Suprapubic skin (tissue), 4 donors: ENCODE measurements at regions not wholly inside any gene's neighbourhood (a gene's known extent, or its start where the extent isn't known, plus 50 kb on each side); places are given as distances from the start of the nearest gene placed in this dataset.

Experiments used
- DNase-seq, 2 donors: peaks; one replicate each; pipeline ENCODE4 v3.0.0-alpha.2; 2019; ENCODE audit warnings: low spot score in 2 of 2
- H3K27ac ChIP-seq: fragments of 200-600 bp; sonication (generic); one replicate; pipeline ENCODE4 v1.5.1; 2019
- H3K27me3 ChIP-seq: fragments of 200-600 bp; sonication (generic); one replicate; pipeline ENCODE4 v1.5.1; 2019
- H3K36me3 ChIP-seq: fragments of 200-600 bp; sonication (generic); one replicate; pipeline ENCODE4 v1.5.1; 2019
- H3K4me1 ChIP-seq: fragments of 200-600 bp; sonication (generic); one replicate; pipeline ENCODE4 v1.5.1; 2019
- H3K4me3 ChIP-seq: fragments of 200-600 bp; sonication (generic); one replicate; pipeline ENCODE4 v1.5.1; 2019; ENCODE audit warnings: mild to moderate bottlenecking
- H3K9me3 ChIP-seq: fragments of 200-600 bp; sonication (generic); one replicate; pipeline ENCODE4 v1.5.1; 2019
- EP300 ChIP-seq: sonication (generic); formaldehyde crosslinking; IDR thresholded peaks from one replicate; pipeline ENCODE4 v1.6.1; 2017; ENCODE audit warnings: antibody characterized with exemption
- POLR2A ChIP-seq, 2 donors: fragments of 450-650 bp; IDR thresholded peaks; one replicate each; pipeline ENCODE4 v1.6.1; 2017; ENCODE audit warnings: antibody characterized with exemption in 2 of 2, mild to moderate bottlenecking in 2 of 2, moderate library complexity in 2 of 2
- POLR2AphosphoS5 ChIP-seq, 3 donors: sonication (generic); formaldehyde crosslinking; IDR thresholded peaks; one replicate each; pipeline ENCODE4 v1.6.1; 2017; ENCODE audit warnings: antibody characterized with exemption in 3 of 3
- WGBS: methylation state at CpG from one replicate; pipeline ENCODE4 v1.1.5; 2018; 5-methylcytosine and 5-hydroxymethylcytosine counted together
- TF ChIP-seq, protein P1 (sequence below), 2 donors: fragments of 200-600 bp in 1 of 2; fragments of 450-650 bp in 1 of 2; sonication (generic) in 1 of 2; IDR thresholded peaks; one replicate each; pipeline ENCODE4 v1.5.1; 2016 to 2019; ENCODE audit warnings: antibody characterized with exemption in 2 of 2, mild to moderate bottlenecking in 1 of 2, moderate library complexity in 1 of 2

DNA sequence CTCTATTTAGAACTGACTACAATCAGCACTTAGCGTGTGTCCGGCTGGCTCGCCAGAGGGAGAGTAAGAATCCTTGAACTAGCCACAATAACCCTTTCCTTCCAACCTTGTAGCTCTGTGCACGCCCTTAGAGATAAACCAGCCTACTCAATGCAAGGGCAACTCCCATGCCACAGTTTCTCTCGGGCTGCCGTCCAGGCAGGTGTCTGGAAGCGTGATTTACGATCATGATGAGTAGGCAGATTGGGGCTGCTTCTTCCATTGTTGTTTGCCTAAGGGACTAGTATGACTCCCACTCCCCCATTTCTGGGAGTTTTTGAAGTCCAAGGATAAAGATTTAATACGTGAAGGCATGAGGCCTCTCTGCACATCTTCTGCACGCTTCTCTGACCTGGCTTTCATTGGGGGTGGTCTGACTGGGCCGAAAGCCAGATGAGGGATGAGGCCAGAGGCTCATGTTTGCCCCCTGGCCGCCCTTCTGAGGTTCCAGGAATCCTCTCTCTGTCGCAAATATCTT is 134.0 kb upstream of the MYO10 start:
- Histone ChIP-seq H3K4me1 (peaks cover 13% of the 10 kb centered on the region), H3K4me3 (no peak overlapping the region), H3K27ac (no peak overlapping the region), H3K27me3 (no peaks in the 10 kb centered on the region), H3K36me3 (no peaks in the 10 kb centered on the region), H3K9me3 (no peaks in the 10 kb centered on the region)
- TF ChIP-seq EP300 (no peak), POLR2AphosphoS5 (IDR thresholded peaks at IDR 0.05) (no peak), POLR2A (IDR thresholded peaks at IDR 0.05) (no peak)
- TF ChIP-seq, protein P1, sequence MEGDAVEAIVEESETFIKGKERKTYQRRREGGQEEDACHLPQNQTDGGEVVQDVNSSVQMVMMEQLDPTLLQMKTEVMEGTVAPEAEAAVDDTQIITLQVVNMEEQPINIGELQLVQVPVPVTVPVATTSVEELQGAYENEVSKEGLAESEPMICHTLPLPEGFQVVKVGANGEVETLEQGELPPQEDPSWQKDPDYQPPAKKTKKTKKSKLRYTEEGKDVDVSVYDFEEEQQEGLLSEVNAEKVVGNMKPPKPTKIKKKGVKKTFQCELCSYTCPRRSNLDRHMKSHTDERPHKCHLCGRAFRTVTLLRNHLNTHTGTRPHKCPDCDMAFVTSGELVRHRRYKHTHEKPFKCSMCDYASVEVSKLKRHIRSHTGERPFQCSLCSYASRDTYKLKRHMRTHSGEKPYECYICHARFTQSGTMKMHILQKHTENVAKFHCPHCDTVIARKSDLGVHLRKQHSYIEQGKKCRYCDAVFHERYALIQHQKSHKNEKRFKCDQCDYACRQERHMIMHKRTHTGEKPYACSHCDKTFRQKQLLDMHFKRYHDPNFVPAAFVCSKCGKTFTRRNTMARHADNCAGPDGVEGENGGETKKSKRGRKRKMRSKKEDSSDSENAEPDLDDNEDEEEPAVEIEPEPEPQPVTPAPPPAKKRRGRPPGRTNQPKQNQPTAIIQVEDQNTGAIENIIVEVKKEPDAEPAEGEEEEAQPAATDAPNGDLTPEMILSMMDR (IDR thresholded peaks at IDR 0.05) = no peak
- no peak for DNase-seq
- WGBS = 49% methylated on average over 13 of the region's 13 CpGs

- Histone ChIP-seq H3K4me1 (peaks cover 13% of the 10 kb centered on the region), H3K9me3 (no peaks in the 10 kb centered on the region), H3K27ac (no peak overlapping the region), H3K4me3 (no peak overlapping the region), H3K27me3 (no peaks in the 10 kb centered on the region), H3K36me3 (no peaks in the 10 kb centered on the region)
- DNase-seq = no peak
- no peak for TF ChIP-seq POLR2A (IDR thresholded peaks at IDR 0.05)
- TF ChIP-seq, protein P1 (IDR thresholded peaks at IDR 0.05) = no peak
- no peak for TF ChIP-seq POLR2AphosphoS5 (IDR thresholded peaks at IDR 0.05)
- no peak for TF ChIP-seq EP300
- WGBS = 33% methylated on average over 6 of the region's 6 CpGs
These were observed 134.6 kb upstream of the MYO10 start for GRCh38 chr5:17070647-17071046.

DNA sequence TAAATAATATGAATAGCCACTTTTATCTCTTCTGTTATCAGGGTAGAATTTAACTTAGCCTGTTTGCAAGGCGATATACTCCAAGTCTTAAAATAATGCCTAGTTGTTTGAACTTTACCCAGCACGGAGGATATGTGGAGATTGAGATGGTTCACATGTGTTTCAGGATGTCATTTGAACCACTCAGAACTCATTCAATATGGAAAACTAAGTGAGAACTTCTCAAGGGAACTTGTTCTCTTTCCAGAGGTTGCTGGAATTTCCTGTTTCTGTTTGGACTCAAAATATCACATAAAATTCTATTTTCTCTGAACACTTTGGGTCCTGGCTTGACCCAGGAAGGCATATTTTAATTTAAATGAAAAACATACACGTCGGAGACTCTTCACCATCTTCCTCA is 139.1 kb upstream of the MYO10 start:
- no peaks in the 10 kb centered on the region for H3K36me3 ChIP-seq
- no peaks in the 10 kb centered on the region for H3K9me3 ChIP-seq
- TF ChIP-seq POLR2AphosphoS5 (IDR thresholded peaks at IDR 0.05) (no peak), EP300 (no peak), POLR2A (IDR thresholded peaks at IDR 0.05) (no peak)
- TF ChIP-seq, protein P1 (IDR thresholded peaks at IDR 0.05) = no peak
- no peak overlapping the region for H3K27ac ChIP-seq
- peaks cover 19% of the 10 kb centered on the region for H3K4me1 ChIP-seq
- H3K27me3 ChIP-seq = no peaks in the 10 kb centered on the region
- 64% methylated on average over 4 of the region's 4 CpGs for WGBS
- no peak overlapping the region for H3K4me3 ChIP-seq
- DNase-seq = no peak

GRCh38 chr5:17076272-17076671 is 140.2 kb upstream of the MYO10 start:
- WGBS = 77% methylated on average over 2 of the region's 2 CpGs
- TF ChIP-seq EP300 = no peak
- TF ChIP-seq, protein P1 (IDR thresholded peaks at IDR 0.05) = no peak
- TF ChIP-seq POLR2A (IDR thresholded peaks at IDR 0.05) = no peak
- no peak for TF ChIP-seq POLR2AphosphoS5 (IDR thresholded peaks at IDR 0.05)
- H3K27me3 ChIP-seq = no peaks in the 10 kb centered on the region
- no peak overlapping the region for H3K27ac ChIP-seq
- H3K9me3 ChIP-seq = no peaks in the 10 kb centered on the region
- no peak for DNase-seq
- H3K4me3 ChIP-seq = no peak overlapping the region
- H3K4me1 ChIP-seq = peaks cover 11% of the 10 kb centered on the region
- H3K36me3 ChIP-seq = no peaks in the 10 kb centered on the region

- Histone ChIP-seq H3K27me3 (no peaks in the 10 kb centered on the region), H3K4me1 (peaks cover 11% of the 10 kb centered on the region), H3K36me3 (no peaks in the 10 kb centered on the region), H3K9me3 (no peaks in the 10 kb centered on the region), H3K27ac (peak overlapping the region; percentile 24), H3K4me3 (no peak overlapping the region)
- WGBS = 48% methylated on average over 11 of the region's 11 CpGs
- DNase-seq = no peak
- TF ChIP-seq EP300 (no peak), POLR2AphosphoS5 (IDR thresholded peaks at IDR 0.05) (no peak), POLR2A (IDR thresholded peaks at IDR 0.05) (no peak)
- TF ChIP-seq, protein P1 (IDR thresholded peaks at IDR 0.05) = no peak
These were observed 139.8 kb upstream of the BASP1 start for GRCh38 chr5:17077440-17078233.
